ENCODE measurements at regions not wholly inside any gene's neighbourhood (a gene's known extent, or its start where the extent isn't known, plus 50 kb on each side); places are given as distances from the start of the nearest gene placed in this dataset.

DNA sequence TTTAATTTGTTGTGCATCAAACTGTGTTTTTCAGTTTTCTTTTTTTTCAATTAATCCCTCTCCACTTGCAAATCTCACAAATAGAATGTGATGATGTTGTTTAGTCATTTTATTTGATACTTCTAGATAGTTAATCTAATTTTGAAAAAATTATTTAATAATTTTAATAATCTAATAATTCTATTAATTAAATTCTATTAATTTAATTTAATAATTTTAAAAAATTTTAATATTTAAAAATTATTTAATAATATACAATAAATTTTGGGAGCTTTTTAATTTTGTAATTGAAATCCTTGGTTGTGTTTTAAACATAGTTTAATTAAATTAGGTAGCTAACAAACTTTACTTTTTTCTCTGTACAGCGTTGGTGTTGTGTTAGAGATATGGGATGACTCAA lies 393.8 kb downstream of the OLFM4 start:
- TF ChIP-seq, protein P1, sequence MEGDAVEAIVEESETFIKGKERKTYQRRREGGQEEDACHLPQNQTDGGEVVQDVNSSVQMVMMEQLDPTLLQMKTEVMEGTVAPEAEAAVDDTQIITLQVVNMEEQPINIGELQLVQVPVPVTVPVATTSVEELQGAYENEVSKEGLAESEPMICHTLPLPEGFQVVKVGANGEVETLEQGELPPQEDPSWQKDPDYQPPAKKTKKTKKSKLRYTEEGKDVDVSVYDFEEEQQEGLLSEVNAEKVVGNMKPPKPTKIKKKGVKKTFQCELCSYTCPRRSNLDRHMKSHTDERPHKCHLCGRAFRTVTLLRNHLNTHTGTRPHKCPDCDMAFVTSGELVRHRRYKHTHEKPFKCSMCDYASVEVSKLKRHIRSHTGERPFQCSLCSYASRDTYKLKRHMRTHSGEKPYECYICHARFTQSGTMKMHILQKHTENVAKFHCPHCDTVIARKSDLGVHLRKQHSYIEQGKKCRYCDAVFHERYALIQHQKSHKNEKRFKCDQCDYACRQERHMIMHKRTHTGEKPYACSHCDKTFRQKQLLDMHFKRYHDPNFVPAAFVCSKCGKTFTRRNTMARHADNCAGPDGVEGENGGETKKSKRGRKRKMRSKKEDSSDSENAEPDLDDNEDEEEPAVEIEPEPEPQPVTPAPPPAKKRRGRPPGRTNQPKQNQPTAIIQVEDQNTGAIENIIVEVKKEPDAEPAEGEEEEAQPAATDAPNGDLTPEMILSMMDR (IDR thresholded peaks at IDR 0.05; ENCODE audit: extremely low read depth in 1 of 2, insufficient read depth in 1 of 2, low read depth in 1 of 2, low read length in 2 of 2), result no peak
- no peak for TF ChIP-seq POLR2A (IDR thresholded peaks at IDR 0.05; ENCODE audit: low read depth, low read length)
